GM21825 (cell line): ENCODE measurements at regions not wholly inside any gene's neighbourhood (a gene's known extent, or its start where the extent isn't known, plus 50 kb on each side); places are given as distances from the start of the nearest gene placed in this dataset.

Experiments used
- ATAC-seq: cut with Tn5 transposase; IDR thresholded peaks from one replicate; pipeline ENCODE4 v1.9.1; 2021; ENCODE audit warnings: mild to moderate bottlenecking, moderate library complexity; ENCODE audit not compliant: unreplicated experiment

DNA sequence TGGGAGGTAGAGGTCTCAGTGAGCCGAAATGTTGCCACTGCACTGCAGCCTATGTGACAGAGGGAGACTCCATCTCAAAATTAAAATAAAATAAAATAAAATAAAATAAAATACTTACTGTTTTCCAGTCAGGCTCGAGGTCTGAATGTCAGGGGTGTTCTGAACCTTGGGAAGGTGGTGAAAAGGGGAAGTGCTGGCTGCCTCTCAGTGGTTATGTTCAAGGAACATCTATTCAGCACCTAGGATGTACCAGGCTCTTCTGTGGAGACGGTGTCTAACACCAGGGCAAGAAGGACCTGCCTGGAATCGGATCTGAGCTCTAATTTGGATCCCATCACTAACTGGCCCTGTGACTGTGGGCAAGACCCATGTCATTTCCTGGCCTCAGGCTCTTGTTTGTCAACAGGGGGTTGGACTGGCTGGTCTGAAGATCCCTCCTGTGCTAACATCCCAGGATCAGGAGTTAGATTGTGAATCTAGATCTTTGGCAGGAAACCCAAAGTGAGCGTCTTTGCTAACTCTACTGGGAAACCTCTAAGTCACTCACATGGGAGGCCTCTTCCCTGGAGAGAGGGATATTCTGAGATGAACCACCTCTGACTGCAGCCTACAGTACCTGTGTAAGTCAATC lies 63.4 kb upstream of the SIRPG start:
- no peak for ATAC-seq

DNA sequence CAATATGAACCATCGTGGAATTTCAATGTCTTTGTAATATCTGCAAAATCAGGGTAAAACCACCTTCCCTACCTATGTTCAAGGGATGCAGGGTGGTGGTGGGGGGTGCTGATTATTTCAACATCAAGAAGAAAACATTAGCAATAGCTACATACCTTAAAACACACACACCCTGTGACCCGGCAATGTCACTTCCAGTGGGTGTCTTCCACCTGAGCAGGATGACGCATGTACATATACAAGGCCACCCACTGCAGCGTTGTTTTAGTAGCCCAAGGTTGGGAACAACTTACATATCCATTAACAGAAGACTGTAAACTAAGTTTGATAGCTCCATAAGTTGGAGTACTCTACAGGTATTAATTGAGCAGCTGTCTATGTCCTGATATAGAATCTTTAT lies 62.6 kb upstream of the SIRPG start:
- no peak for ATAC-seq

DNA sequence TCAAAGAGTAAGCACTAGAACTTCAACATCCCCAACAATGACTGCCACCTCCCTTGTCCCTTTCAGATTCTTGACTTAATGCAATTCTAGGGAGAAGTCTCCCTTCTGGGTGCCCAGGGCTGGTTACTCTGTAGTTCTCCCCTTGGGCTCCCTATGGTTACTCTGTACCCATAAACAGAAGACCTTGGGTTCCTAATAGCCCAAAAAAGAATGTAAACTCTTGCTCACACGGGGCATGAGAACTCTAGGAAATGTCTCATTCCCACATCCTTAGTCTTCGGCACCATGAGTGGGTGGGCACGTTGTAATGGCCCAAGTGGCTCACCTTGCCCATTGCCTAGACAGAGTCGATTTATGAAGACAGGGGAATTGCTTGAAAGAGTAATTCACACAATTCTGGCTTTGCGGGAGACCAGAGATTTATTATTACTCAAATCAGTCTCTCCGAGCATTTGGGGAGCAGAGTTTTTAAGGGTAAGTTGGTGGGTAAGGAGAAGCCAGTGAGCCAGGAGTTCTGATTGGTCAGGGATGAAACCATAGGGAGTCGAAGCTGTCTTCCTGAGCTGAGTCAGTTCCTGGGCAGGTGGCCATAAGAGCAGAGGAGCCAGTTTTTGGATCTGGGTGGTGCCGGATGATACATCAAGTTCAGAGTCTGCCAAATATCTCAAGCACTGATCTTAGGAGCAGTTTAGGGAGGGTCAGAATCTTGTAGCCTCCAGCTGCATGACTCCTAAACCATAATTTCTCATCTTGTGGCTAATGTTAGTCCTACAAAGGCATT lies 61.2 kb upstream of the SIRPG start:
- ATAC-seq, result no peak

DNA sequence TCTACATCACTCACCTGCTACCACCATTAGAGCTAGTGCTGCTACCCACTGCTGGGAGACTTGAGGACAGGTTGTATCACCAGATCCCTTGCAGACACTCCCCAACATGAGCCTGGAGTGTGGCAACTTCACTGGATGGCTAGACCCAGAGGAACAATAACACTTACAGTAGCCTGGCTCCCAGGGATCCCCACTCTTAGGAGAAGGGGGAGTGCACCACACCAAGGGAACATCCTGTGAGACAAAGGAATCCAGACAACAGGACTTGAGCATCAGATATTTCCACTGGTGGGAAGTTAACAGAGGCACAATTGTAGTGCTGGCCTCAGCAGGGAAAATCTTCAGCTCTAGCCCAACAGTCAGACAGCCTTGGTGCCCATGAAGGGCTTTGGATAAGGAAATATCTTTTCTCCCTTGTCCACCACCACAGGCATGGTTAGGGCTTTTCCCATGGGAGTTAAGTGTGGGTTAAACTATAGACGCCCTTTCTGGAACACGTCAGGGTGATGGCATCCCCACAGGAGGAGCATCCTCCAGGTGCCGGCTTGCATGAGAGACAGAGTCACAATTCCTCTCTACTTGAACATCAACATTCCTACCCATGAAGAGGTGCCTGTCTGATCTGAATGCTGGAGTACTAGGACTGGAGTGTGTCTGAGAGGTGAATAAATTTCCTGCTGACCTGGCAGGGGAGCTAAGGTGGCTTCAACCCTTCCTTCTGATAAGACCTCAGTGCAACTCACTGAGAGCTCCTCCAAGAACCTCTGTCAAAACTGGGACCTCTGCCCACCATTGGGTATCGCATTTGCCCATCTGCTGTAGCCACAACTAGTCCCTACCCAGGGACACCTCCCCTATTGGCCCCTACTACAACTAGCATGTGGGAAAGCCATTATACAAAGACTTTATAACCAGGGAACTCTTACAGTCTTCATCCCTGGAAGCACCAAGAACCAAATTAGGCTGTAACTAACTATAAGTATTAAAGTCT lies 55.4 kb upstream of the SIRPG start:
- no peak for ATAC-seq

DNA sequence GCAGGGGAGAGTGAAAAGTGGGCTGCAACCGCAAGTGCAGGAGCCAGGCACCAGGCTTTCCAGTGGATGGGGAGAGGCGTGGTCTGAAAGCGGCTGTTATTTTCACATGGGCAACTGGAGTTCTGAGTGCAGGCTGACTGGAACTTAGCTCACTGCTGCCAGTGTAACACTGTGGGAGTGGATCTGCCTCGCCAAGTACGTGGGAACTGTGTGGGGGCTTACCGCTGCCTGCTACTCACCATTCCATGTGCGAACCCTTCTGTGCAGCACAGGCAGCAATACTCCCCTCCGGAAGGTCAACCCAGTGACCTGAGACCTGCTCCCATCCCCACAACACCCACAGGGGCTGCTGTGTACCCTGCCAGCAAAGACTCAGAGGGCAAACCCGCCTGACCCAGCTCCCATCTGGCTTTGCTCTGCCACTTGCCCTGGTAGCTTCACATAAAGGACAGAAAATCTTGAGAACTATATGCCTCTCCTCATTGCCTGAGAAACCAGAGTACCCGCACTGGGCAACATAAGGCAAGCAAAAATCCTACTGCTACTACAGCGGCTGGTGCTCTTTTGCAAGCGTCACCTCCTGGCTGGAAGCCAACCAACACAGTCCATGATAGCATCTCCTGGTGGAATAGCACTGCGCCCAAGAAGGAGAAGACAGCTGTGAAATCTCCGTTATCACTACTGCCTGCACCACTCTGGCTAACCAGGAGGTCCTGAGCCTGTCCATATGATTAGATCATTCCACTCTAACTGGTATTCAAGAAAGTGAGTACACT lies 54.4 kb upstream of the SIRPG start:
- no peak for ATAC-seq

DNA sequence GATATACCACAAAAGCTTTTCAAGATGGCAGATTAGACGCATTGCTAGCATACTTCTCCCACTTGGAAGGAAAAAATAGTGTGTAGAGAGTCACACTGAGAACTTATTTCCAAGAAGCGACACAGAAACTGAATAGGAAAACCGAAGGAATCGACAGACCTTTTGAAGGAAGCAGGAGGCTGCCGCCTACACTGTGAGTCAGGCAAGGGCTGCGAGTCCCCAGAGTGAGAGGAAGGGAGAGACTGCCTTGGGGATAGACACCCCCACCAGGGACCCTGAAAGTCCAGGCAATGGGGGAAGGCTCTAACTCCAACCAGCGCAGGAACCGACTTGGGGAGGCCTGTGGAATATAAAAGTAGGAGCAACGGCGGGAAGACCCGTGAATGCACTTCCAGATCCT lies 53.7 kb upstream of the SIRPG start:
- ATAC-seq, result no peak

DNA sequence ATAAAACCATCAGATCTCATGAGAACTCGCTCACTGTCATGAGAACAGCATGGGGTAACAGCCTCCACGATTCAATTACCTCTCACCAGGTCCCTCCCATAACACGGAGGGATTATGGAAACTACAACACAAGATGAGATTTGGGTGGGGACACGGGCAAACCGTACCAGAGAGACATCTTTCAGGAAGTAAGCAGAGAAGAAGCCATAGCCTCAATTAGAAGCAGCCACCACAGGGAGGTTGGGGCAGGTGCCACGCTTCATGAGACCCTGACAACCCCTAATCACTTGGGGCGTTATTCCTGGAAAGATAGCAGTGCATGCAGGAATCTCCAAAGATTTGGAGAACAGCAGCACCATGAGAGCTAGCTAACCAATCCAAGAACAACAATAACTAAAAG lies 52.9 kb upstream of the SIRPG start:
- ATAC-seq, result no peak

DNA sequence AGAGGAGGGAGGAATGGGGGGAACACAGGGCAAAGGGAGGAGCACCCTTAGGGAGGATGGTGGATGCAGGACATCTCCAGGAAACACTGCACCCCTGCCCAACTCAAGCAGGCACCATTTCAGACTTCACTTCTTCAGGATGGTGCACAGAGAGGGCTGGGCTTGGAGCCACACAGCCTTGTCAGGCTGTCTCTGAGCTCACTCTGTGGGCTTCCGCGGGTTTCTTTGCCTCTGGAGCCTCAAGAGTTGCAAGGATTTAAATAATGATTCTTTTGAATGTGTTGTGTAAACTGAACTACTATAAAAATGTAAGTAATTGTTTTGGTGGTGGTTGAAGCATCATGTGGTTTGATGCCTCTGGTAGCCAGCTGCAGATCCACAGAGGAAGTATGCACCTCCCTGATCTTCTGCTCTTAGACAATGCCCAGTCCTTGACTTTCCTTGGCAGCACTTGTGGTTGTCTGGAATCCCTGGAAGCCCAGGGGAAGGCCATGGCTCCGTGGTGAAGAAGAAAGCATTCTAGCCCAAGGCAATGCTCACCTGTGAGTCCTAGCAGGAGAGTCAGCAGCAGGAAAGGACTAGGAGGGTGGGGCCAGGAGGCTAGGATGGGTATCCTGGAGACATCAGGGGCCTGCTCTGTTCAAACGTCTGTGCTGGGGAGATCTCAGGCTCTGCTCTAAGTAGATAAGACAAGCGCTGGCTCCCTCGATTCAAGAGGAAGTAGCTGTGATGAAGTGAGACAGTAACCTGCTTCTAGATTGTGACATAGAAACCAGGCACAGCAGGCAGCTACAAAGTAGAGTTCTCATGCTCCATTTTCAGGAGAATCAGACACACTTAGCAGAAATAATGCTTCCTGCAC lies 50.2 kb upstream of the SIRPG start:
- no peak for ATAC-seq
